ENCODE measurements at regions not wholly inside any gene's neighbourhood (a gene's known extent, or its start where the extent isn't known, plus 50 kb on each side); places are given as distances from the start of the nearest gene placed in this dataset.
"Not testable (repeated sequence)": the region's sequence is repeated elsewhere in the genome, so short reads cannot be mapped to it uniquely, and the experiment has no call there.

DNA sequence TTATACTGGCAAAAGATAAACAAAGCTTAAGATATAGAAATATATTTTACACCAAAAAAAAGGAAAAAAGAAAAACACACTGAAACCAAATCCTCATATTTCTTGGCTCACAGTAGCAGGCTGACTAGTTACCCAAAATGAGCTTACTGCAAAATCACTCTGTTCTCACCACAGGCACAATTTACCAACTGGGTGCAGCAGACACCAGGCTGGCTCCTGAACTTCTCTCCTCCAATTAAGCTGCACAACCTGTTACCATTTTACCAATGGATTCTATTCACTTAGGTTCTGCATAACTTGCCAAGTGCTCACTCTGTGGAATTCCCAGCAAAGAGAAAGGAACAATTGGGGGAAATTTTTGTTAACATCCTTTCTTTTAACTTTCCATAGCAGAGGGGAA is 679.3 kb downstream of the ZEB2 start:
- Histone ChIP-seq H3K36me3 (ENCODE audit: low read length) (no peaks in the 10 kb centered on the region), H4K20me1 (ENCODE audit: low read depth, low read length) (no peaks in the 10 kb centered on the region), H3K27me3 (ENCODE audit: low read length) (no peaks in the 10 kb centered on the region), H3K9me2 (replicated peaks; ENCODE audit: insufficient read depth, low read length) (no peaks in the 10 kb centered on the region), H3K27ac (ENCODE audit: low read depth, low read length) (no peak overlapping the region), H3K4me3 (ENCODE audit: insufficient read depth, low read length, poor library complexity, severe bottlenecking) (no peak overlapping the region), H3F3A (ENCODE audit: insufficient read depth) (no peaks in the 10 kb centered on the region), H3K4me2 (ENCODE audit: low read depth, low read length, poor library complexity, severe bottlenecking) (no peak overlapping the region), H3K79me2 (ENCODE audit: insufficient read depth, low read length) (no peaks in the 10 kb centered on the region), H3K9me3 (ENCODE audit: insufficient read depth, low read length) (no peaks in the 10 kb centered on the region), H3K9ac (ENCODE audit: low read length) (no peak overlapping the region), H2AFZ (ENCODE audit: low read depth, low read length, severe bottlenecking) (no peak overlapping the region)
- no peak for TF ChIP-seq EZH2phosphoT487 (conservative IDR thresholded peaks at IDR 0.05; ENCODE audit: low read length)
- TF ChIP-seq, protein P1, sequence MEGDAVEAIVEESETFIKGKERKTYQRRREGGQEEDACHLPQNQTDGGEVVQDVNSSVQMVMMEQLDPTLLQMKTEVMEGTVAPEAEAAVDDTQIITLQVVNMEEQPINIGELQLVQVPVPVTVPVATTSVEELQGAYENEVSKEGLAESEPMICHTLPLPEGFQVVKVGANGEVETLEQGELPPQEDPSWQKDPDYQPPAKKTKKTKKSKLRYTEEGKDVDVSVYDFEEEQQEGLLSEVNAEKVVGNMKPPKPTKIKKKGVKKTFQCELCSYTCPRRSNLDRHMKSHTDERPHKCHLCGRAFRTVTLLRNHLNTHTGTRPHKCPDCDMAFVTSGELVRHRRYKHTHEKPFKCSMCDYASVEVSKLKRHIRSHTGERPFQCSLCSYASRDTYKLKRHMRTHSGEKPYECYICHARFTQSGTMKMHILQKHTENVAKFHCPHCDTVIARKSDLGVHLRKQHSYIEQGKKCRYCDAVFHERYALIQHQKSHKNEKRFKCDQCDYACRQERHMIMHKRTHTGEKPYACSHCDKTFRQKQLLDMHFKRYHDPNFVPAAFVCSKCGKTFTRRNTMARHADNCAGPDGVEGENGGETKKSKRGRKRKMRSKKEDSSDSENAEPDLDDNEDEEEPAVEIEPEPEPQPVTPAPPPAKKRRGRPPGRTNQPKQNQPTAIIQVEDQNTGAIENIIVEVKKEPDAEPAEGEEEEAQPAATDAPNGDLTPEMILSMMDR (IDR thresholded peaks at IDR 0.05; ENCODE audit: insufficient read depth, low read length, poor library complexity, severe bottlenecking) = no peak

DNA sequence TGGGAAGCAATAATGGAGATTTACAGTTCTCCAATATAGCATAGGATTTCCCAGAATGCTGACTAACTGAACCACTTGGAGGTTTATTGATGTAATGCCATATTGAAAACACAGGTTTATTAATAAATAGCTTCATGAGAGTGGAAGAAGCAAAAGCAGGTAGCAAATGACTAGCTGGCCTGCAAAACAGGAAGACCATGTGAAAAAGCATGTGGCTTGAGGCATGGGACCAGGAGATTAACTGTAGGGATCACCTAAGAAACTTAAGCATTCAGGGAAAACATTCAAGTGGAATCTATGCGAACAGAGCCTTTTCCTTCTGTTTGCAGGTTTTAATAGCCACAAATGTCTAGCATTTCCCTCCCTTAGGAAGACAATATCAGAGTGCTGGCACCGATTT is 679.7 kb downstream of the ZEB2 start:
- H3K4me3 ChIP-seq (ENCODE audit: insufficient read depth, low read length, poor library complexity, severe bottlenecking) = no peak overlapping the region
- no peaks in the 10 kb centered on the region for H3K27me3 ChIP-seq (ENCODE audit: low read length)
- no peak overlapping the region for H2AFZ ChIP-seq (ENCODE audit: low read depth, low read length, severe bottlenecking)
- no peak overlapping the region for H3K9ac ChIP-seq (ENCODE audit: low read length)
- H3K9me3 ChIP-seq (ENCODE audit: insufficient read depth, low read length) = no peaks in the 10 kb centered on the region
- no peaks in the 10 kb centered on the region for H3K9me2 ChIP-seq (replicated peaks; ENCODE audit: insufficient read depth, low read length)
- H4K20me1 ChIP-seq (ENCODE audit: low read depth, low read length) = no peaks in the 10 kb centered on the region
- TF ChIP-seq, protein P1 (IDR thresholded peaks at IDR 0.05; ENCODE audit: insufficient read depth, low read length, poor library complexity, severe bottlenecking) = no peak
- no peak for TF ChIP-seq EZH2phosphoT487 (conservative IDR thresholded peaks at IDR 0.05; ENCODE audit: low read length)
- H3K27ac ChIP-seq (ENCODE audit: low read depth, low read length) = no peak overlapping the region
- H3K36me3 ChIP-seq (ENCODE audit: low read length) = no peaks in the 10 kb centered on the region
- H3K79me2 ChIP-seq (ENCODE audit: insufficient read depth, low read length) = no peaks in the 10 kb centered on the region
- H3K4me2 ChIP-seq (ENCODE audit: low read depth, low read length, poor library complexity, severe bottlenecking) = no peak overlapping the region
- no peaks in the 10 kb centered on the region for H3F3A ChIP-seq (ENCODE audit: insufficient read depth)

DNA sequence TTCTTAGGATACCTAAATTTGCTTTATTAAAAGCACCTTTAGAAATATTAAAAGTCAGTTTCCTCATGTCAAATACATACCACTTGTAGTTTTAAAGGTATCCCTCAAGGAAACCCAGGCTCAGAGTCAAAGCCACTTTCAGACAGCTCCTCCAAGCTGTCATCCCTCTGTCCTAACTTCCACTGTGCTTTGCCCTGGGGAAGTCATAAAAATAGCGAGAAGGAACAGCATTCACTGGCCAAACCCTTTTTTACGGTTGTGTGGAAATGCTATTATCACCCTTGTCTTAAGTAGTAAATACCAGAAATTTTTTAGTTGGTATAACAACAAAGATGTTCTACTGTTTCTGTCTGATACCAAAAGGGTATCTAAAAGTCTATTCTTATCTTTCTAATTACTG is 680.5 kb downstream of the ZEB2 start:
- H3K4me2 ChIP-seq (ENCODE audit: low read depth, low read length, poor library complexity, severe bottlenecking) = no peak overlapping the region
- H3K79me2 ChIP-seq (ENCODE audit: insufficient read depth, low read length) = no peaks in the 10 kb centered on the region
- no peaks in the 10 kb centered on the region for H4K20me1 ChIP-seq (ENCODE audit: low read depth, low read length)
- no peak overlapping the region for H3K4me3 ChIP-seq (ENCODE audit: insufficient read depth, low read length, poor library complexity, severe bottlenecking)
- no peaks in the 10 kb centered on the region for H3K27me3 ChIP-seq (ENCODE audit: low read length)
- no peaks in the 10 kb centered on the region for H3F3A ChIP-seq (ENCODE audit: insufficient read depth)
- no peak overlapping the region for H3K9ac ChIP-seq (ENCODE audit: low read length)
- no peaks in the 10 kb centered on the region for H3K9me2 ChIP-seq (replicated peaks; ENCODE audit: insufficient read depth, low read length)
- no peaks in the 10 kb centered on the region for H3K9me3 ChIP-seq (ENCODE audit: insufficient read depth, low read length)
- H2AFZ ChIP-seq (ENCODE audit: low read depth, low read length, severe bottlenecking) = no peak overlapping the region
- H3K36me3 ChIP-seq (ENCODE audit: low read length) = no peaks in the 10 kb centered on the region
- TF ChIP-seq, protein P1 (IDR thresholded peaks at IDR 0.05; ENCODE audit: insufficient read depth, low read length, poor library complexity, severe bottlenecking) = no peak
- no peak for TF ChIP-seq EZH2phosphoT487 (conservative IDR thresholded peaks at IDR 0.05; ENCODE audit: low read length)
- H3K27ac ChIP-seq (ENCODE audit: low read depth, low read length) = no peak overlapping the region

DNA sequence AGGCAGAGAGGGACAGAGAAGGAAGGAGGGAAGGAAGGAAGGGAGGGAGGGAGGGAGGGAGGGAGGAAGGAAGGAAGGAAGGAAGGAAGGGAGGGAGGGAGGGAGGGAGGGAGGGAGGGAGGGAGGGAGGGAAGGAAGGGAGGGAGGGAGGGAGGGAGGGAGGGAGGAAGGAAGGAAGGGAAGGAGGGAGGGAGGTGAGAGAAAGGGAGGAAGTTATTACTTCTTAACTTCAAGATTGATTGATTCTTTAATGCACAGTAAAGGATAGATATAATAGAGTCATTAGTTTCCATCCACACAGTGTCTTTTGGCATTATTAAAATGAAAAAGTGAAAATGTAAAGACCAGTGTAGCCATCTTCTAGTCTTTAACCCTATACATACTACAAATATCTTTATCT is 682.9 kb downstream of the ZEB2 start:
- not testable (repeated sequence) for H3K36me3 ChIP-seq (ENCODE audit: low read length); H2AFZ ChIP-seq (ENCODE audit: low read depth, low read length, severe bottlenecking); H3K9me3 ChIP-seq (ENCODE audit: insufficient read depth, low read length); H3K4me2 ChIP-seq (ENCODE audit: low read depth, low read length, poor library complexity, severe bottlenecking); H3K79me2 ChIP-seq (ENCODE audit: insufficient read depth, low read length); H3K9ac ChIP-seq (ENCODE audit: low read length); H4K20me1 ChIP-seq (ENCODE audit: low read depth, low read length); H3K4me3 ChIP-seq (ENCODE audit: insufficient read depth, low read length, poor library complexity, severe bottlenecking); H3K27me3 ChIP-seq (ENCODE audit: low read length); H3K27ac ChIP-seq (ENCODE audit: low read depth, low read length); H3F3A ChIP-seq (ENCODE audit: insufficient read depth); H3K9me2 ChIP-seq (replicated peaks; ENCODE audit: insufficient read depth, low read length)

Data from SU-DHL-6 (cell line).